ENCODE measurements at regions not wholly inside any gene's neighbourhood (a gene's known extent, or its start where the extent isn't known, plus 50 kb on each side); places are given as distances from the start of the nearest gene placed in this dataset.
"Not testable (repeated sequence)": the region's sequence is repeated elsewhere in the genome, so short reads cannot be mapped to it uniquely, and the experiment has no call there.

GRCh38 chr1:166395729-166396128, 228.9 kb upstream of the FAM78B start:
- ATAC-seq: no peak

- not testable (repeated sequence) for ATAC-seq
These were observed 242.7 kb upstream of the FAM78B start for GRCh38 chr1:166409253-166410082.

- ATAC-seq: no peak
These were observed 243.2 kb upstream of the FAM78B start for GRCh38 chr1:166410083-166410385.

GRCh38 chr1:166416831-166417230, 250.0 kb upstream of the FAM78B start:
- ATAC-seq: not testable (repeated sequence)

- no peak for ATAC-seq
These were observed 251.6 kb upstream of the FAM78B start for GRCh38 chr1:166418344-166418933.

- ATAC-seq: not testable (repeated sequence)
These were observed 255.8 kb upstream of the FAM78B start for GRCh38 chr1:166422586-166422985.

- ATAC-seq: no peak
These were observed 265.9 kb upstream of the FAM78B start for GRCh38 chr1:166432655-166433054.

GRCh38 chr1:166433404-166434304, 266.9 kb upstream of the FAM78B start:
- not testable (repeated sequence) for ATAC-seq

- ATAC-seq: no peak
These were observed 290.9 kb upstream of the FAM78B start for GRCh38 chr1:166457700-166458099.

- ATAC-seq: no peak
These were observed 297.5 kb upstream of the FAM78B start for GRCh38 chr1:166464333-166464732.

GRCh38 chr1:166470014-166470413, 303.2 kb upstream of the FAM78B start:
- ATAC-seq: no peak

- no peak for ATAC-seq
These were observed 303.6 kb upstream of the FAM78B start for GRCh38 chr1:166470441-166470840.

- ATAC-seq: no peak
These were observed 304.6 kb upstream of the FAM78B start for GRCh38 chr1:166471359-166471758.

- ATAC-seq: no peak
These were observed 312.3 kb upstream of the FAM78B start for GRCh38 chr1:166479052-166479631.

- ATAC-seq: no peak
These were observed 317.7 kb upstream of the FAM78B start for GRCh38 chr1:166484471-166484870.

- ATAC-seq: no peak
These were observed 318.1 kb upstream of the FAM78B start for GRCh38 chr1:166484871-166485270.

- ATAC-seq: no peak
These were observed 318.8 kb upstream of the FAM78B start for GRCh38 chr1:166485620-166486019.

GRCh38 chr1:166488327-166488726, 321.5 kb upstream of the FAM78B start:
- ATAC-seq: no peak

GRCh38 chr1:166489356-166489669, 322.5 kb upstream of the FAM78B start:
- no peak for ATAC-seq

- peak; percentile 74 to 78 for ATAC-seq
These were observed 323.1 kb upstream of the FAM78B start for GRCh38 chr1:166489670-166490436.

- ATAC-seq: peak in 1 of 2 donors; percentile 65
These were observed 323.7 kb upstream of the FAM78B start for GRCh38 chr1:166490437-166490991.

GRCh38 chr1:166493765-166494164, 327.0 kb upstream of the FAM78B start:
- ATAC-seq: not testable (repeated sequence)

Measured in activated CD4-positive, CD25-positive, alpha-beta regulatory T cell treated with anti-CD3 and anti-CD28 coated beads, Interleukin-2, amount 50 U/mL, for 24 hours (primary cell).